GM18502 (cell line): ENCODE measurements at regions not wholly inside any gene's neighbourhood (a gene's known extent, or its start where the extent isn't known, plus 50 kb on each side); places are given as distances from the start of the nearest gene placed in this dataset.

Experiments used
- ATAC-seq: cut with Tn5 transposase; IDR thresholded peaks from one replicate; pipeline ENCODE4 v1.9.1; 2021; ENCODE audit warnings: mild to moderate bottlenecking; ENCODE audit not compliant: unreplicated experiment, poor library complexity

GRCh38 chr2:8148260-8149006 lies 533.4 kb upstream of the ID2 start:
- no peak for ATAC-seq

- no peak for ATAC-seq
Observed at GRCh38 chr2:8149007-8149405, 532.9 kb upstream of the ID2 start.

- ATAC-seq = no peak
Observed at GRCh38 chr2:8149985-8150539, 531.8 kb upstream of the ID2 start.

GRCh38 chr2:8151888-8152287 lies 530.0 kb upstream of the ID2 start:
- no peak for ATAC-seq

- ATAC-seq = peak; percentile 99
Observed at GRCh38 chr2:8152392-8153257, 529.2 kb upstream of the ID2 start.

GRCh38 chr2:8153258-8153718 lies 528.6 kb upstream of the ID2 start:
- ATAC-seq = peak; percentile 29

GRCh38 chr2:8154270-8154669 lies 527.6 kb upstream of the ID2 start:
- no peak for ATAC-seq

- no peak for ATAC-seq
Observed at GRCh38 chr2:8154936-8155335, 526.9 kb upstream of the ID2 start.

GRCh38 chr2:8157621-8158430 lies 524.0 kb upstream of the ID2 start:
- no peak for ATAC-seq

- ATAC-seq = no peak
Observed at GRCh38 chr2:8158711-8159110, 523.1 kb upstream of the ID2 start.

- no peak for ATAC-seq
Observed at GRCh38 chr2:8159211-8159965, 522.5 kb upstream of the ID2 start.

- no peak for ATAC-seq
Observed at GRCh38 chr2:8159966-8160603, 521.8 kb upstream of the ID2 start.

GRCh38 chr2:8160959-8161358 lies 520.9 kb upstream of the ID2 start:
- ATAC-seq = no peak

GRCh38 chr2:8162552-8162951 lies 519.3 kb upstream of the ID2 start:
- no peak for ATAC-seq

GRCh38 chr2:8165550-8165949 lies 516.3 kb upstream of the ID2 start:
- ATAC-seq = no peak

GRCh38 chr2:8168022-8168717 lies 513.7 kb upstream of the ID2 start:
- no peak for ATAC-seq

- ATAC-seq = no peak
Observed at GRCh38 chr2:8168876-8169424, 512.9 kb upstream of the ID2 start.

- ATAC-seq = no peak
Observed at GRCh38 chr2:8169443-8169842, 512.4 kb upstream of the ID2 start.
